Activated naive CD4-positive, alpha-beta T cell treated with anti-CD3 and anti-CD28 coated beads for 36 hours (primary cell): ENCODE measurements at regions not wholly inside any gene's neighbourhood (a gene's known extent, or its start where the extent isn't known, plus 50 kb on each side); places are given as distances from the start of the nearest gene placed in this dataset.
"Not testable (repeated sequence)": the region's sequence is repeated elsewhere in the genome, so short reads cannot be mapped to it uniquely, and the experiment has no call there.

Experiments
- CTCF ChIA-PET: fragments of 350-600 bp; sonication (Branson Sonifier 250); formaldehyde crosslinking; loops from one replicate; lab custom pipeline; 2021; ENCODE audit warnings: antibody characterized with exemption; lab: Charles Lee
- DNase-seq: peaks from one replicate; pipeline ENCODE4 v3.0.0-alpha.2; 2020
- H3K27ac Mint-ChIP-seq: one replicate; pipeline ENCODE4 v1.8.0; 2021; ENCODE audit warnings: mild to moderate bottlenecking, mixed read lengths
- H3K27me3 Mint-ChIP-seq: one replicate; pipeline ENCODE4 v1.8.0; 2021; ENCODE audit warnings: low read depth, mixed read lengths
- H3K36me3 Mint-ChIP-seq: one replicate; pipeline ENCODE4 v1.8.0; 2021; ENCODE audit warnings: low read depth, mixed read lengths
- H3K4me1 Mint-ChIP-seq: one replicate; pipeline ENCODE4 v1.8.0; 2021; ENCODE audit warnings: low read depth, mixed read lengths
- H3K4me3 Mint-ChIP-seq: one replicate; pipeline ENCODE4 v1.8.0; 2021; ENCODE audit warnings: mild to moderate bottlenecking, moderate library complexity, mixed read lengths
- H3K9me3 Mint-ChIP-seq: one replicate; pipeline ENCODE4 v1.8.0; 2021; ENCODE audit warnings: mixed read lengths
- intact Hi-C: fragments of 100-400 bp; cut with micrococcal nuclease; formaldehyde crosslinking; loops from one replicate; pipeline ENCODE4 v1.15.1; 2023

DNA sequence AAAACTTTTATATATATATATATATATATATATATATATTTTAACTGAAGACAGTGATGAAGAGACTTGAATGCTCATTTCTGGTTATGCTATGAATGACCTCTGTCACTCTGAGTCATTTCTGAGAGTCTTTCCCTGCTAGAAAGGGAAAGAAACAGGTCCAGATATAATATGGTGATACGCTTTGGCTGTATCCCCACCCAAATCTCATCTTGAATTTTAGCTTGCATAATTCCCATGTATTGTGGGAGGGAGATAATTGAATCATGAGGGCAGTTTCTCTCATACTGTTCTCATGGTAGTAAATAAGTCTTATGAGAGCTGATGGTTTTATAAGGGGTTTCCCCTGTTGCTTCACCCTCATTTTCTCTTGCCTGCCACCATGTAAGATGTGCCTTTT is 254.1 kb upstream of the IGFBP7 start:
- Mint-ChIP-seq H3K4me1 (no peaks in the 10 kb centered on the region), H3K9me3 (no peaks in the 10 kb centered on the region), H3K36me3 (no peaks in the 10 kb centered on the region), H3K4me3 (no peak overlapping the region), H3K27ac (no peak overlapping the region), H3K27me3 (no peaks in the 10 kb centered on the region)
- intact Hi-C loops: no loop called here
- CTCF ChIA-PET: no interaction called here
- DNase-seq: no peak

- CTCF ChIA-PET: no interaction called here
- no peaks in the 10 kb centered on the region for H3K36me3 Mint-ChIP-seq
Observed at GRCh38 chr4:57363346-57363745, 253.2 kb upstream of the IGFBP7 start.

DNA sequence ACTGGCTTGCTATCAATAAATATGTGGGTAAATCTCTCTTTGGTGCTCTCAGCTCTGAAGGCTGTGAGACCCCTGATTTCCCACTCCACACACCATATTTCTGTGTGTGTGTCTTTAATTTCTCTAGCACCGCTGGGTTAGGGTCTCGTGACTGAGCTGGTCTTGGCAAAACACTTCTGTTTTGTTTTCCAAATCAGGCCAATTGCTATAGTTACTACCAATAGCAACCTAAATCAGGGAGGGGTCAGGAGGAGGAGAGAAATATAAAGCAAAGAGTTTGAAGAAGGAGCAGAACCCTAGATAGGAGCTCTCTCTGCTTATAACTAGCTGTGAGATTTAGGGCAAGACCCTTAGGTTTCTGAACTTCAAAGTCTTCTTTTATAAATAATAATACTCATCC is 250.5 kb upstream of the IGFBP7 start:
- H3K4me3 Mint-ChIP-seq: no peak overlapping the region
- intact Hi-C loops: no loop called here
- H3K27ac Mint-ChIP-seq: no peak overlapping the region
- no peaks in the 10 kb centered on the region for H3K9me3 Mint-ChIP-seq
- CTCF ChIA-PET: no interaction called here
- no peaks in the 10 kb centered on the region for H3K4me1 Mint-ChIP-seq
- no peaks in the 10 kb centered on the region for H3K36me3 Mint-ChIP-seq
- DNase-seq: no peak
- no peaks in the 10 kb centered on the region for H3K27me3 Mint-ChIP-seq

More at GRCh38 chr4:57363346-57363745, 253.2 kb upstream of the IGFBP7 start:
- no peak for DNase-seq
- no peak overlapping the region for H3K27ac Mint-ChIP-seq
- H3K4me3 Mint-ChIP-seq: no peak overlapping the region
- intact Hi-C loops: no loop called here
- H3K27me3 Mint-ChIP-seq: no peaks in the 10 kb centered on the region
- H3K9me3 Mint-ChIP-seq: no peaks in the 10 kb centered on the region
- H3K4me1 Mint-ChIP-seq: no peaks in the 10 kb centered on the region

- Mint-ChIP-seq H3K36me3 (no peaks in the 10 kb centered on the region), H3K9me3 (no peaks in the 10 kb centered on the region), H3K4me1 (no peaks in the 10 kb centered on the region), H3K27me3 (peaks cover 6% of the 10 kb centered on the region), H3K4me3 (no peak overlapping the region), H3K27ac (no peak overlapping the region)
- CTCF ChIA-PET: no interaction called here
- intact Hi-C loops: no loop called here
- no peak for DNase-seq
Observed at GRCh38 chr4:57355101-57355665, 245.0 kb upstream of the IGFBP7 start.

GRCh38 chr4:57351731-57352130 is 241.5 kb upstream of the IGFBP7 start:
- Mint-ChIP-seq H3K9me3 (no peaks in the 10 kb centered on the region), H3K4me3 (no peak overlapping the region), H3K36me3 (no peaks in the 10 kb centered on the region), H3K4me1 (no peaks in the 10 kb centered on the region), H3K27ac (no peak overlapping the region), H3K27me3 (peaks cover 6% of the 10 kb centered on the region)
- CTCF ChIA-PET: no interaction called here
- DNase-seq: no peak
- intact Hi-C loops: no loop called here

GRCh38 chr4:57344296-57344695 is 234.1 kb upstream of the IGFBP7 start:
- intact Hi-C loops: no loop called here
- Mint-ChIP-seq H3K27me3 (no peaks in the 10 kb centered on the region), H3K27ac (no peak overlapping the region), H3K4me3 (no peak overlapping the region), H3K4me1 (no peaks in the 10 kb centered on the region), H3K36me3 (no peaks in the 10 kb centered on the region), H3K9me3 (peaks cover 2% of the 10 kb centered on the region)
- CTCF ChIA-PET: no interaction called here
- no peak for DNase-seq

GRCh38 chr4:57342411-57342810 is 232.2 kb upstream of the IGFBP7 start:
- CTCF ChIA-PET: no interaction called here
- intact Hi-C loops: no loop called here
- H3K9me3 Mint-ChIP-seq: peaks cover 2% of the 10 kb centered on the region
- no peaks in the 10 kb centered on the region for H3K27me3 Mint-ChIP-seq
- no peak overlapping the region for H3K4me3 Mint-ChIP-seq
- H3K36me3 Mint-ChIP-seq: no peaks in the 10 kb centered on the region
- H3K27ac Mint-ChIP-seq: no peak overlapping the region
- H3K4me1 Mint-ChIP-seq: no peaks in the 10 kb centered on the region
- no peak for DNase-seq

DNA sequence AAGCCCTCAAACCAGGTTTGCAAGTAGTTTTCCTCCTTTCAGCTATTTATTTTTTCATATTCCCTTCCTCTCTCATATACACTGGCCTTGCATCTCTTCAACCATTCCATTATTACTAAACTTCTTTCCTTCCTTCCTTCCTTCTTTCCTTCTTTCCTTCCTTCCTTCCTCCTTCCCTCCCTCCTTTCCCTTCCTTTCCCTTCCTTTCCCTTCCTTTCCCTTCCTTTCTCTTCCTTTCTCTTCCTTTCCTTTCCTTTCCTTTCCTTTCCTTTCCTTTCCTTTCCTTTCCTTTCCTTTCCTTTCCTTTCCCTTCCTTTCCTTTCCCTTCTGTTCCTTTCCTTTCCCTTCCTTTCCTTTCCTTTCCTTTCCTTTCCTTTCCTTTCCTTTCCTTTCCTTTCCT is 228.7 kb upstream of the IGFBP7 start:
- H3K27ac Mint-ChIP-seq, H3K27me3 Mint-ChIP-seq, H3K36me3 Mint-ChIP-seq, H3K4me1 Mint-ChIP-seq, H3K9me3 Mint-ChIP-seq, DNase-seq, intact Hi-C loops, H3K4me3 Mint-ChIP-seq: not testable (repeated sequence)
- CTCF ChIA-PET: interaction anchor here (0.7 kb wide), 1 partner anchor 1024 kb away, joined by 4 read pairs; no protein-coding TSS in a partner anchor

DNA sequence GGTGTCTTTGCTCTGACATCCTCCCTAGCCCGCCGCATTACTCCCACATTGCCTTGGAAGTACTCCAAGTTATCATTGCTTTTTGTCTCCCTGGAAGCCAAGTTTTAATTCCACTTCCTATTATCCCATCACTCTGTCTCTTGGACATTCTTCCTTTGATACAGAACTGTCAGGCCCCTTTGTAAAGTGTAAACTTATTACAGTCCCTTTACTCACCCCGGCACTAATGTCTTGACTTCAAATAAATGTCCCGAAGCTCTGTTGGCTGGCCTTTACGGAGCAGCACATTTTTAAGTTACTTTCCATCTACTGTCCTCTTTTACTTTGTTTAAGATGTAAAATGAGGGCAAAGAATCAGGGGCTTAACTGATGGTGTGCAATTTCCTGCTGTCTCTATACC is 223.5 kb upstream of the IGFBP7 start:
- H3K27ac Mint-ChIP-seq: no peak overlapping the region
- CTCF ChIA-PET: no interaction called here
- H3K27me3 Mint-ChIP-seq: no peaks in the 10 kb centered on the region
- H3K36me3 Mint-ChIP-seq: no peaks in the 10 kb centered on the region
- H3K4me1 Mint-ChIP-seq: no peaks in the 10 kb centered on the region
- no peak overlapping the region for H3K4me3 Mint-ChIP-seq
- no peak for DNase-seq
- intact Hi-C loops: no loop called here
- no peaks in the 10 kb centered on the region for H3K9me3 Mint-ChIP-seq

DNA sequence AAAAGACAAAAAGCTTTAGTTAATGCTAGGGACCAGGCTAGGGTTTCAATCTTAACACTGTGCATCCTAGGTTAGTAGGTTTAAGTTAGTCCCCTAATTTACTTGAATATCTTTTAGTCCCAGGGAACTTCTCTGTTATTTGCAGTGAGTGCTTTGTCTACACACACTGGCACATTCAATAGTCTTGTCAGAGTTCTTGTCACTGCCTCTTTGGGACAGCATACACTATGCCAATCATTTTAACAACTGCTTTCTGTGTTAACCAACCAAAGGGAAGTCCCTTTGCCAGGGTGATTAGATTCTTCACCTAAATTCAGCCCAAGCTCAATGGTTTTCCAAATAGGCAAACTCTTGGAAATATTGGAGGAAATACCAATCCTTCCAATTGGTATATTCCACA is 221.8 kb upstream of the IGFBP7 start:
- Mint-ChIP-seq H3K9me3 (no peaks in the 10 kb centered on the region), H3K27me3 (no peaks in the 10 kb centered on the region), H3K4me1 (no peaks in the 10 kb centered on the region), H3K36me3 (no peaks in the 10 kb centered on the region), H3K27ac (no peak overlapping the region), H3K4me3 (no peak overlapping the region)
- intact Hi-C loops: no loop called here
- DNase-seq: no peak
- CTCF ChIA-PET: no interaction called here

- no peak for DNase-seq
- intact Hi-C loops: no loop called here
- CTCF ChIA-PET: no interaction called here
- no peaks in the 10 kb centered on the region for H3K36me3 Mint-ChIP-seq
- no peak overlapping the region for H3K4me3 Mint-ChIP-seq
- H3K27me3 Mint-ChIP-seq: no peaks in the 10 kb centered on the region
- no peaks in the 10 kb centered on the region for H3K4me1 Mint-ChIP-seq
- no peak overlapping the region for H3K27ac Mint-ChIP-seq
- no peaks in the 10 kb centered on the region for H3K9me3 Mint-ChIP-seq
Observed at GRCh38 chr4:57329279-57329678, 219.1 kb upstream of the IGFBP7 start.

- no peaks in the 10 kb centered on the region for H3K36me3 Mint-ChIP-seq
- no peaks in the 10 kb centered on the region for H3K27me3 Mint-ChIP-seq
- H3K27ac Mint-ChIP-seq: no peak overlapping the region
- no peaks in the 10 kb centered on the region for H3K9me3 Mint-ChIP-seq
- H3K4me1 Mint-ChIP-seq: no peaks in the 10 kb centered on the region
- intact Hi-C loops: no loop called here
- no peak overlapping the region for H3K4me3 Mint-ChIP-seq
- CTCF ChIA-PET: interaction anchor here (1.0 kb wide), 1 partner anchor 162 kb away, joined by 3 read pairs; no protein-coding TSS in a partner anchor
- DNase-seq: no peak
Observed at GRCh38 chr4:57324673-57325307, 214.6 kb upstream of the IGFBP7 start.

GRCh38 chr4:57320849-57321248 is 210.7 kb upstream of the IGFBP7 start:
- H3K27ac Mint-ChIP-seq: no peak overlapping the region
- CTCF ChIA-PET: no interaction called here
- H3K9me3 Mint-ChIP-seq: no peaks in the 10 kb centered on the region
- H3K27me3 Mint-ChIP-seq: no peaks in the 10 kb centered on the region
- H3K4me3 Mint-ChIP-seq: no peak overlapping the region
- no peak for DNase-seq
- H3K4me1 Mint-ChIP-seq: no peaks in the 10 kb centered on the region
- no peaks in the 10 kb centered on the region for H3K36me3 Mint-ChIP-seq
- intact Hi-C loops: no loop called here
